ENCODE measurements at regions not wholly inside any gene's neighbourhood (a gene's known extent, or its start where the extent isn't known, plus 50 kb on each side); places are given as distances from the start of the nearest gene placed in this dataset.

GRCh38 chr4:189050643-189051042, 890.0 kb upstream of the FRG1 start:
- DNase-seq (ENCODE audit: low spot score in 2 of 2): no peak
- no peaks in the 10 kb centered on the region for H3K4me1 ChIP-seq
- H3K4me3 ChIP-seq: no peak overlapping the region
- H3K27ac ChIP-seq: no peak overlapping the region
- H3K9me3 ChIP-seq: no peaks in the 10 kb centered on the region
- H3K36me3 ChIP-seq: no peaks in the 10 kb centered on the region
- TF ChIP-seq EP300 (IDR thresholded peaks at IDR 0.05) (no peak), CTCF (IDR thresholded peaks at IDR 0.05) (no peak), POLR2A (IDR thresholded peaks at IDR 0.05) (no peak)
- 48 to 80% methylated on average over 7 to 8 of the region's 8 CpGs for WGBS, 2 donors
- no peaks in the 10 kb centered on the region for H3K27me3 ChIP-seq

- H3K27ac ChIP-seq: no peak overlapping the region
- TF ChIP-seq EP300 (IDR thresholded peaks at IDR 0.05): no peak
- TF ChIP-seq POLR2A (IDR thresholded peaks at IDR 0.05): no peak
- no peak for TF ChIP-seq CTCF (IDR thresholded peaks at IDR 0.05)
- no peaks in the 10 kb centered on the region for H3K9me3 ChIP-seq
- DNase-seq (ENCODE audit: low spot score in 2 of 2): no peak
- H3K27me3 ChIP-seq: no peaks in the 10 kb centered on the region
- no peaks in the 10 kb centered on the region for H3K36me3 ChIP-seq
- H3K4me3 ChIP-seq: no peak overlapping the region
- 57 to 63% methylated on average over 7 of the region's 7 CpGs for WGBS, 2 donors
- no peaks in the 10 kb centered on the region for H3K4me1 ChIP-seq
Observed at GRCh38 chr4:189053621-189054020, 887.1 kb upstream of the FRG1 start.

- H3K27ac ChIP-seq: no peak overlapping the region
- H3K27me3 ChIP-seq: no peaks in the 10 kb centered on the region
- no peak for DNase-seq (ENCODE audit: low spot score in 2 of 2)
- TF ChIP-seq POLR2A (IDR thresholded peaks at IDR 0.05) (no peak), EP300 (IDR thresholded peaks at IDR 0.05) (no peak), CTCF (IDR thresholded peaks at IDR 0.05) (no peak)
- H3K4me3 ChIP-seq: no peak overlapping the region
- WGBS, 2 donors: 17 to 43% methylated on average over 1 of the region's 1 CpG
- peaks cover 0 to 17% (median 0%) of the 10 kb centered on the region in 4 donors for H3K9me3 ChIP-seq
- H3K36me3 ChIP-seq: no peaks in the 10 kb centered on the region
- H3K4me1 ChIP-seq: no peaks in the 10 kb centered on the region
Observed at GRCh38 chr4:189060104-189060503, 880.6 kb upstream of the FRG1 start.

- H3K4me1 ChIP-seq: no peaks in the 10 kb centered on the region
- WGBS, 2 donors: 74 to 86% methylated on average over 2 of the region's 2 CpGs
Observed at GRCh38 chr4:189062047-189062820, 878.4 kb upstream of the FRG1 start.

More at GRCh38 chr4:189062047-189062820, 878.4 kb upstream of the FRG1 start:
- H3K4me3 ChIP-seq: no peak overlapping the region
- H3K36me3 ChIP-seq: no peaks in the 10 kb centered on the region
- H3K9me3 ChIP-seq: peaks cover 0 to 17% (median 0%) of the 10 kb centered on the region in 4 donors
- no peak for TF ChIP-seq POLR2A (IDR thresholded peaks at IDR 0.05)
- no peak for TF ChIP-seq EP300 (IDR thresholded peaks at IDR 0.05)
- TF ChIP-seq CTCF (IDR thresholded peaks at IDR 0.05): no peak
- no peak overlapping the region for H3K27ac ChIP-seq
- no peaks in the 10 kb centered on the region for H3K27me3 ChIP-seq
- DNase-seq (ENCODE audit: low spot score in 2 of 2): no peak
